ENCODE measurements at regions not wholly inside any gene's neighbourhood (a gene's known extent, or its start where the extent isn't known, plus 50 kb on each side); places are given as distances from the start of the nearest gene placed in this dataset.

DNA sequence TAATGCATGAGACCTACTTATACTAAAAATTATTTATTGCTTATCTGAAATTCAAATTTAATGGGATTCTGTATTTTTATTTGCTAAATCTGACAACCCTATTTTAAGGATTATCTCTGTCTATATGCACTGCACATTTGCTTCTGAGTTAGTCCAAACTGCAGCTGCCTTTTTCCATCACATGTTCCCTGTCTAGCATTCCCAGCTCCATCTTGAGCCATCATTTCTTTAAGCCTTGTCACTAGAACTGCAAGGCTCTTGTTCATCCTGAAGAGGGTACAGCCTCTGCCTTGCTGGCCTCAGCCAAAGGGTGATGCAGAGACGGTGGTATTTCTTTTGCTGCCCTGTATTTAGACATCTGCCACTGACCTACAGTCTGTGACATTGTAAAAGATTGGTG, 125.8 kb upstream of the STT3B start:
- H2AK5ac ChIP-seq (ENCODE audit: low read length, severe bottlenecking) = no peak overlapping the region
- no peak overlapping the region for H2BK15ac ChIP-seq (ENCODE audit: low read depth, poor library complexity, severe bottlenecking)
- WGBS = 60% methylated on average over 1 of the region's 1 CpG
- H3K27me3 ChIP-seq (ENCODE audit: control insufficient read depth in 1 of 2, insufficient read depth in 1 of 2, low read length in 2 of 2) = peaks cover 0 to 3% of the 10 kb centered on the region in 2 experiments
- H3K18ac ChIP-seq (ENCODE audit: low read depth in 1 of 2, low read length in 2 of 2) = no peak overlapping the region
- no peak overlapping the region for H3K4ac ChIP-seq (ENCODE audit: low read depth in 1 of 2, low read length in 2 of 2)
- no peak overlapping the region for H2BK12ac ChIP-seq (ENCODE audit: low read length in 2 of 2)
- H3K4me1 ChIP-seq (ENCODE audit: control insufficient read depth, insufficient read depth, low read depth, low read length) = no peaks in the 10 kb centered on the region
- H2AFZ ChIP-seq (ENCODE audit: low read depth, low read length) = no peak overlapping the region
- H3K36me3 ChIP-seq (ENCODE audit: control insufficient read depth in 1 of 2, insufficient read depth in 2 of 2, low read depth in 1 of 2, low read length in 2 of 2) = no peaks in the 10 kb centered on the region
- no peak overlapping the region for H3K14ac ChIP-seq (ENCODE audit: low read length in 2 of 2)
- no peak overlapping the region for H3K4me2 ChIP-seq (ENCODE audit: low read length, poor library complexity, severe bottlenecking)
- no peak overlapping the region for H3K4me3 ChIP-seq (ENCODE audit: insufficient read depth in 1 of 2, low read depth in 1 of 2, low read length in 2 of 2)
- H2BK5ac ChIP-seq (ENCODE audit: low read depth, low read length, poor library complexity, severe bottlenecking) = no peak overlapping the region
- no peak overlapping the region for H3K23ac ChIP-seq (ENCODE audit: low read length in 2 of 2)
- H2BK120ac ChIP-seq (ENCODE audit: low read depth, low read length) = no peak overlapping the region
- no peak overlapping the region for H4K8ac ChIP-seq (ENCODE audit: low read length)
- H3K27ac ChIP-seq (ENCODE audit: low read length, poor library complexity, severe bottlenecking) = no peak overlapping the region
- H4K91ac ChIP-seq (ENCODE audit: low read length) = no peak overlapping the region
- DNase-seq = no peak
- no peaks in the 10 kb centered on the region for H3K79me1 ChIP-seq (replicated peaks; ENCODE audit: low read length, poor library complexity, severe bottlenecking)
- no peaks in the 10 kb centered on the region for H3K9me3 ChIP-seq (ENCODE audit: control insufficient read depth, low read length)
- H3K9ac ChIP-seq (ENCODE audit: low read length) = no peak overlapping the region

DNA sequence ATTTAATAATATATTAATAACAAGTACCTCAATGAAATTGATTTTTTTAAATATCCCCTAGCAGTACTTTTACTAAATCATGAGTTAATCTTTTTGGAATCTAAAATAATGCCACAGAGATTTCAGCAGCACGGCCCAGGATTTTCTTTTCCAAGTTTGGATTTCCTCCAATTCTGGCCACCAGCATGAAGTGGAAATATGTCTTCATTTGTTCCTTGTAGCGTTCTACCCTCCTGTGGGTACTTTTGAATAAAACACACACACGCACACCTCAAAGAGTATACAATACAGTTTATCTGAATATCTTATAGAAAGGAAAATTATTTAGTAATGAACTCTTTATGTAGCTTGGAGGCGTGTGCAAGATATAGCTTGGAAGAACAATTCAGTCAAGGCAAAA, 125.1 kb upstream of the STT3B start:
- H3K4ac ChIP-seq (ENCODE audit: low read depth in 1 of 2, low read length in 2 of 2) = no peak overlapping the region
- H4K91ac ChIP-seq (ENCODE audit: low read length) = no peak overlapping the region
- no peak overlapping the region for H3K18ac ChIP-seq (ENCODE audit: low read depth in 1 of 2, low read length in 2 of 2)
- no peak overlapping the region for H3K14ac ChIP-seq (ENCODE audit: low read length in 2 of 2)
- H2AK5ac ChIP-seq (ENCODE audit: low read length, severe bottlenecking) = no peak overlapping the region
- H2BK15ac ChIP-seq (ENCODE audit: low read depth, poor library complexity, severe bottlenecking) = no peak overlapping the region
- no peak overlapping the region for H3K4me2 ChIP-seq (ENCODE audit: low read length, poor library complexity, severe bottlenecking)
- H2BK120ac ChIP-seq (ENCODE audit: low read depth, low read length) = no peak overlapping the region
- no peak overlapping the region for H2AFZ ChIP-seq (ENCODE audit: low read depth, low read length)
- H3K9ac ChIP-seq (ENCODE audit: low read length) = no peak overlapping the region
- DNase-seq = no peak
- H3K27me3 ChIP-seq (ENCODE audit: control insufficient read depth in 1 of 2, insufficient read depth in 1 of 2, low read length in 2 of 2) = peaks cover 0 to 3% of the 10 kb centered on the region in 2 experiments
- 90% methylated on average over 2 of the region's 4 CpGs for WGBS
- no peaks in the 10 kb centered on the region for H3K9me3 ChIP-seq (ENCODE audit: control insufficient read depth, low read length)
- no peak overlapping the region for H3K4me3 ChIP-seq (ENCODE audit: insufficient read depth in 1 of 2, low read depth in 1 of 2, low read length in 2 of 2)
- no peaks in the 10 kb centered on the region for H3K36me3 ChIP-seq (ENCODE audit: control insufficient read depth in 1 of 2, insufficient read depth in 2 of 2, low read depth in 1 of 2, low read length in 2 of 2)
- no peak overlapping the region for H3K23ac ChIP-seq (ENCODE audit: low read length in 2 of 2)
- no peaks in the 10 kb centered on the region for H3K4me1 ChIP-seq (ENCODE audit: control insufficient read depth, insufficient read depth, low read depth, low read length)
- no peak overlapping the region for H4K8ac ChIP-seq (ENCODE audit: low read length)
- no peak overlapping the region for H3K27ac ChIP-seq (ENCODE audit: low read length, poor library complexity, severe bottlenecking)
- H2BK12ac ChIP-seq (ENCODE audit: low read length in 2 of 2) = no peak overlapping the region
- H2BK5ac ChIP-seq (ENCODE audit: low read depth, low read length, poor library complexity, severe bottlenecking) = no peak overlapping the region
- no peaks in the 10 kb centered on the region for H3K79me1 ChIP-seq (replicated peaks; ENCODE audit: low read length, poor library complexity, severe bottlenecking)

DNA sequence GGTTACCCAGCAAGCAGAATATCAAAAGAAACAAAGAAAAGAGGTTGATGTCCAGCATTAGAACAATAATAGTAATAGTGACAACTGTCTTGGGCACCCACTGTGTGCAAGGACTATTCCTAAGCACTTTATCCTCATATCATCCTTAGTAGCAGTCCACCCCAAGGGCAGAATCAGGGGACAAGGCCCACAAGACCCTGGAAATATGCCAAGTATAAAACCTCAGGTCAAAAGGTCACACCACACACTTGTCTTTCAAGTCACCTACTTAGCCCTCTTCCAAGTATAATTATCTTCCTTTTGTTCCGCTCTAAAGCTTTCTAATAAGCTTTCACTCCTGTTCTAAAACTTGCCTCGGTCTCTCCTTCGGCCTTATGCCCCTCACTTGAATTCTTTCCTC, 124.0 kb upstream of the STT3B start:
- 88% methylated on average over 3 of the region's 3 CpGs for WGBS
- no peak overlapping the region for H4K8ac ChIP-seq (ENCODE audit: low read length)

DNA sequence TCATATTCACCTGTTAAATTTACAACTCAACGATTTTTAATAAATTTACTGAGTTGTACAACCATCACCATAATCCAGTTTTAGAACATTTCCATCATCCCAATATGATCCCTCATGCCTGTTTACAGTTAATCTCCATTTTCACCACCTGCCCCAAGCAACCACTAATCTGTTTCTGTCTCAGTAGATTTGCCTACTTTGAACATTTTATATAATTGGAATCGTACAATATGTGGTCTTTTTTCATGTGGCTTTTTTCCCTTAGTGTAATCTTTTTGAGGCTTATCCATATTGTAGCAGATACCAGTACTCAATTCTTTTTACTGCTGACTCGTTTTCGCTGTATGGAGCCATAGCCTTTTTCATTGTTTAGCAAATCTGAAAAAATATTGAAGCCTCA, 123.3 kb upstream of the STT3B start:
- Histone ChIP-seq H3K9me3 (ENCODE audit: control insufficient read depth, low read length) (no peaks in the 10 kb centered on the region), H3K18ac (ENCODE audit: low read depth in 1 of 2, low read length in 2 of 2) (no peak overlapping the region), H3K4me2 (ENCODE audit: low read length, poor library complexity, severe bottlenecking) (no peak overlapping the region), H3K23ac (ENCODE audit: low read length in 2 of 2) (no peak overlapping the region), H3K4me3 (ENCODE audit: insufficient read depth in 1 of 2, low read depth in 1 of 2, low read length in 2 of 2) (no peak overlapping the region), H3K79me1 (replicated peaks; ENCODE audit: low read length, poor library complexity, severe bottlenecking) (no peaks in the 10 kb centered on the region), H4K91ac (ENCODE audit: low read length) (no peak overlapping the region), H4K8ac (ENCODE audit: low read length) (no peak overlapping the region), H2BK12ac (ENCODE audit: low read length in 2 of 2) (no peak overlapping the region), H3K27me3 (ENCODE audit: control insufficient read depth in 1 of 2, insufficient read depth in 1 of 2, low read length in 2 of 2) (no peaks in the 10 kb centered on the region), H2BK5ac (ENCODE audit: low read depth, low read length, poor library complexity, severe bottlenecking) (no peak overlapping the region), H2BK15ac (ENCODE audit: low read depth, poor library complexity, severe bottlenecking) (no peak overlapping the region), H3K27ac (ENCODE audit: low read length, poor library complexity, severe bottlenecking) (no peak overlapping the region), H2BK120ac (ENCODE audit: low read depth, low read length) (no peak overlapping the region), H3K4me1 (ENCODE audit: control insufficient read depth, insufficient read depth, low read depth, low read length) (no peaks in the 10 kb centered on the region), H3K9ac (ENCODE audit: low read length) (no peak overlapping the region), H3K4ac (ENCODE audit: low read depth in 1 of 2, low read length in 2 of 2) (no peak overlapping the region), H2AK5ac (ENCODE audit: low read length, severe bottlenecking) (no peak overlapping the region), H2AFZ (ENCODE audit: low read depth, low read length) (no peak overlapping the region), H3K36me3 (ENCODE audit: control insufficient read depth in 1 of 2, insufficient read depth in 2 of 2, low read depth in 1 of 2, low read length in 2 of 2) (no peaks in the 10 kb centered on the region), H3K14ac (ENCODE audit: low read length in 2 of 2) (no peak overlapping the region)
- 83% methylated on average over 1 of the region's 4 CpGs for WGBS
- no peak for DNase-seq

More for the DNA sequence above, 124.0 kb upstream of the STT3B start:
- DNase-seq = no peak
- no peaks in the 10 kb centered on the region for H3K4me1 ChIP-seq (ENCODE audit: control insufficient read depth, insufficient read depth, low read depth, low read length)
- no peak overlapping the region for H4K91ac ChIP-seq (ENCODE audit: low read length)
- no peak overlapping the region for H2AK5ac ChIP-seq (ENCODE audit: low read length, severe bottlenecking)
- H3K4me3 ChIP-seq (ENCODE audit: insufficient read depth in 1 of 2, low read depth in 1 of 2, low read length in 2 of 2) = no peak overlapping the region
- H3K9me3 ChIP-seq (ENCODE audit: control insufficient read depth, low read length) = no peaks in the 10 kb centered on the region
- H2BK15ac ChIP-seq (ENCODE audit: low read depth, poor library complexity, severe bottlenecking) = no peak overlapping the region
- no peak overlapping the region for H3K4ac ChIP-seq (ENCODE audit: low read depth in 1 of 2, low read length in 2 of 2)
- no peaks in the 10 kb centered on the region for H3K27me3 ChIP-seq (ENCODE audit: control insufficient read depth in 1 of 2, insufficient read depth in 1 of 2, low read length in 2 of 2)
- H2BK12ac ChIP-seq (ENCODE audit: low read length in 2 of 2) = no peak overlapping the region
- H3K18ac ChIP-seq (ENCODE audit: low read depth in 1 of 2, low read length in 2 of 2) = no peak overlapping the region
- no peak overlapping the region for H3K9ac ChIP-seq (ENCODE audit: low read length)
- H2AFZ ChIP-seq (ENCODE audit: low read depth, low read length) = no peak overlapping the region
- H3K36me3 ChIP-seq (ENCODE audit: control insufficient read depth in 1 of 2, insufficient read depth in 2 of 2, low read depth in 1 of 2, low read length in 2 of 2) = no peaks in the 10 kb centered on the region
- no peak overlapping the region for H3K4me2 ChIP-seq (ENCODE audit: low read length, poor library complexity, severe bottlenecking)
- H2BK120ac ChIP-seq (ENCODE audit: low read depth, low read length) = no peak overlapping the region
- no peaks in the 10 kb centered on the region for H3K79me1 ChIP-seq (replicated peaks; ENCODE audit: low read length, poor library complexity, severe bottlenecking)
- no peak overlapping the region for H3K14ac ChIP-seq (ENCODE audit: low read length in 2 of 2)
- no peak overlapping the region for H3K27ac ChIP-seq (ENCODE audit: low read length, poor library complexity, severe bottlenecking)
- no peak overlapping the region for H3K23ac ChIP-seq (ENCODE audit: low read length in 2 of 2)
- no peak overlapping the region for H2BK5ac ChIP-seq (ENCODE audit: low read depth, low read length, poor library complexity, severe bottlenecking)
